ENCODE measurements at regions not wholly inside any gene's neighbourhood (a gene's known extent, or its start where the extent isn't known, plus 50 kb on each side); places are given as distances from the start of the nearest gene placed in this dataset.

- TF ChIP-seq CTCF (IDR thresholded peaks at IDR 0.05; ENCODE audit: control extremely low read depth in 1 of 3, insufficient read depth in 1 of 3, low read depth in 1 of 3, low read length in 3 of 3) (peak; percentile 21 to 42 (median 38); a peak in 3 of 4 replicates), CHD1 (IDR thresholded peaks at IDR 0.05; ENCODE audit: low read depth, low read length) (no peak), SIRT6 (IDR thresholded peaks at IDR 0.05; ENCODE audit: low read length) (no peak), TEAD4 (IDR thresholded peaks at IDR 0.05; ENCODE audit: low read depth, low read length) (0 out of 2 replicates have a peak, but pooled peaks have one; percentile 24), TCF12 (IDR thresholded peaks at IDR 0.05; ENCODE audit: low read depth, low read length) (0 out of 2 replicates have a peak, but pooled peaks have one; percentile 65), CREB1 (IDR thresholded peaks at IDR 0.05) (no peak), EP300 (IDR thresholded peaks at IDR 0.05; ENCODE audit: borderline replicate concordance in 1 of 2, low read depth in 2 of 2, low read length in 2 of 2) (no peak), TAF1 (IDR thresholded peaks at IDR 0.05; ENCODE audit: low read depth, low read length) (no peak), CBX8 (IDR thresholded peaks at IDR 0.05; ENCODE audit: borderline replicate concordance, low read depth, low read length) (no peak)
Measured at GRCh38 chr21:17900281-17900989, 81.3 kb upstream of the C21orf91 start (continued).
